DMS153 treated with DMSO at 0.1 percent for 48 hours (cell line): ENCODE measurements at regions not wholly inside any gene's neighbourhood (a gene's known extent, or its start where the extent isn't known, plus 50 kb on each side); places are given as distances from the start of the nearest gene placed in this dataset.

Source experiments
- DNase-seq: peaks from one replicate; lab custom pipeline; 2025; ENCODE audit not compliant: unreplicated experiment; lab: John Stamatoyannopoulos, UW

GRCh38 chr16:35745821-35746248 lies 2286.4 kb downstream of the TP53TG3F start:
- DNase-seq: no peak

DNA sequence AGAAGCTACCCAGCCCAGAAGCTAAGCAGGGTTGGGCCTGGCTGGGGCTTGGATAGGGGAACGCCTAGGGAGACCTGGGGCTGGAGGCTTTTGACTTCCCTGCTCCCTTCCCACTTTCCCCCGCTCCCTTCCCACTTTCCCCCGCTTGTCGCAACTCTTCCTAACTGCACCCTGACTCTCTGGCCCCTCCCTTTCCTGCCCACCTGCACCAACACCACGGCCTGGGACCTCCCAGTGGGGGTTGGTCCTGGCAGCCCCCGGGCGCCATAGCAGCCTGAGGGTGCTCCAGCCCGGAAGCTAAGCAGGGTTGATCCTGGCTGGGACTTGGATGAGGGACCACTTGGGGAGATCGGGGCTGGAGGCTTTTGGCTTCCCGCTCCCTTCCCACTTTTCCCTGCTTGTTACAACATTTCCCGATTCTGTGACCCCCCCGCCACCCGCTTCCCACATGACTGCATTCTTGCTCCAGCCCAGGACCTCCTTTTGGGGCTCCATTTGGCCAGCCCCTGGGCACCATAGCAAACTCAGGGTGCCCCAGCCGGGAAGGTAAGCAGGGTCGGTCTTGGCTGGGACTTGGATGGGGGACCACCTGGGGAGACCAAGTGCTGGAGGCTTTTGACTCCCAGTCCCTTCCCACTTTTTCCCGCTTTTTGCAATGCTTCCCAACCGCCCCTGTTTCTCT lies 2287.0 kb downstream of the TP53TG3F start:
- DNase-seq: no peak

DNA sequence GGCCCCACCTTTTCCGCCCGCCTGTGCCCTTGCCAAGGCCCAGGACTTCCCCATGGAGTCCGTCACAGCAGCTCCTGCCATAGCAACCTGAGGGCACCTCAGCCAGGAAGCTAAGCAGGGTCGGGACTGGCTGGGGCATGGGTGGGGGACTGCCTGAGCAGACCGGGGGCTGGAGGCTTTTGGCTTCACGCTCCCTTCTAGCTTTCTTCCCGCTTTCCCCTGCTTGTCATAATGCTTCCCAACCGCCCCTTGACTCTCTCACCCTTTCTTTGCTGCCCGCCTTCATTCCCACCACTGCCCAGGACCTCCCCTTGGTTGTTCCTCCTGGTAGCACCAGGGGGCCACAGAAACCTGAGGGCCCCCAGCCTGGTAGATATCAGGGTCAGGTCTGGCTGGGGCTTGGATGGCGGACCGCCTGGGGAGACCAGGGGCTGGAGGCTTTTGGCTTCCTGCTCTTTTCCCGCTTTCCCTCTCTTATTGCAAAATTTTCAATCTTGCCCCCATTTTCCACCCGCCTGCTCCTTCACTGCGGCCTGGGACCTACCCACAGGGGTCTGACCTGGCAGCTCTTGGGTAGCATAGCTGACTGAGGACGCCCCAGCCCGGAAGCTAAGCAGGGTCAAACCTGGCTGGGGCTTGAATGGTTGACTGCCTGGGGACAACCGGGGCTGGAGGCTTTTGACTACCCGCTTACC lies 2287.7 kb downstream of the TP53TG3F start:
- DNase-seq: no peak

GRCh38 chr16:35747658-35748455 lies 2288.4 kb downstream of the TP53TG3F start:
- no peak for DNase-seq

DNA sequence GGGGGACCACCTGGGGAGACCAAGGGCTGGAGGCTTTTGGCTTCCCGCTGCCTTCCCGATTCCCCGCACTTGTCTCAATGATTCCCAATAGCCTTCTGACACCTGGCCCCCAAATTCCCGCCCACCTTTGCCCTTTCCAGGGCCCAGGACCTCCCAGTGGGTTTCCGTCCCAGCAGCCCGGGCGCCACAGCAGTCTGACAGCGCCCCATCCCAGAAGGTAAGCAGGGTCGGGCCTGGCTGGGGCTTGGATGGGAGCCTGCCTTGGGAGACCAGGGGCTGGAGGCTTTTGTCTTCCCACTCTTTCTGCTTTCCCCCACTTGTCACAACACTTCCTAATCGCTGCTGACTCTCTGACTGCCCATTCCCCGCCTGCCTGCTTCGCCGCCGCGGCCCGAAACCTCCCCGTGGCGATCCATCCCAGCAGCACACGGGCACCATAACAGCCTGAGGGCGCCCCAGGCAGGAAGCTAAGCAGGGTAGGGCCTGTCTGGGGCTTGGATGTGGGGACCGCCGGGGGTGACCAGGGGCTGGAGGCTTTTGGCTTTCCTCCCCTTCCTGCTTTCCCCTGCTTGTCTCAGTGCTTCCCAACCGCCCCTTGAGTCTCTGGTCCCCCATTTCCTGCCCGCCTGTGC lies 2289.3 kb downstream of the TP53TG3F start:
- DNase-seq: no peak

DNA sequence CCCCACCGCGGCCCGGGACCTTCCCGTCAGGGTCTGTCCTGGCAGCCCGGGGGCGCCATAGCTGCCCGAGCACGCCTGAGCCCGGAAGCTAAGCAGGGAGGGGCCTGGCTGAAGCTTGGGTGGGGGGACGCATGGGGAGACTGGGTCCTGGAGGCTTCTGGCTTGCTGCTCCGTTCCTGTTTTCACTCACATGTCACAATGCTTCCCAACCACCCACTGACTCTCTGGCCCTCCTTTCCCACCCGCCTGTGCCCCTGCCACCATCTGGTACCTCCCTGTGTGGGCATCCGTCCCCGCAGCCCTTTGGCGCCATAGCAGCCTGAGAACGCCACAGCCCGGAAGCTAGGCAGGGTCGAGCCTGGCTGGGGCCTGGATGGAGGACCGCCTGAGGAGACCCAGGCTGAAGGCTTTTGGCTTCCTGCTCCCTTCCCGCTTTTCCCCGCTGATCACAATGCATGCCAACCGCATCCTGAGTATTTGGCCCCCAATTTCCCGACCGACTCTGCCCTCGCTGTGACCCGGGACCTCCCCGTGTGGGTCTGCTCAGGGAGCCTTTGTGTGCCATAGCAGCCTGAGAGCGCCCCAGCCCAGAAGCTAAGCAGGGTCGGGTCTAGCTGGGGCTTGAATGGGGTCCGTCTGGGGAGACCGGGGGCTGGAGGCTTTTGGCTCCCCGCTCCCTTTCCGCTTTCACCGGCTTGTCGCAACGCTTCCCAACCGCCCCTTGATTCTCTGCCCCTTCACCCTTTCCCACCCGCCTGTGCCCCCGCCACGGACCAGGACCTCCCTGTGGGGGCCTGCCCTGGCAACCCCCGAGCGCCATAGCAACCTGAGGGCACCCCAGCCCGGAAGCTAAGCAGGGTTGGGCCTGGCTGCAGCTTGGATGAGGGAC lies 2290.1 kb downstream of the TP53TG3F start:
- DNase-seq: no peak

DNA sequence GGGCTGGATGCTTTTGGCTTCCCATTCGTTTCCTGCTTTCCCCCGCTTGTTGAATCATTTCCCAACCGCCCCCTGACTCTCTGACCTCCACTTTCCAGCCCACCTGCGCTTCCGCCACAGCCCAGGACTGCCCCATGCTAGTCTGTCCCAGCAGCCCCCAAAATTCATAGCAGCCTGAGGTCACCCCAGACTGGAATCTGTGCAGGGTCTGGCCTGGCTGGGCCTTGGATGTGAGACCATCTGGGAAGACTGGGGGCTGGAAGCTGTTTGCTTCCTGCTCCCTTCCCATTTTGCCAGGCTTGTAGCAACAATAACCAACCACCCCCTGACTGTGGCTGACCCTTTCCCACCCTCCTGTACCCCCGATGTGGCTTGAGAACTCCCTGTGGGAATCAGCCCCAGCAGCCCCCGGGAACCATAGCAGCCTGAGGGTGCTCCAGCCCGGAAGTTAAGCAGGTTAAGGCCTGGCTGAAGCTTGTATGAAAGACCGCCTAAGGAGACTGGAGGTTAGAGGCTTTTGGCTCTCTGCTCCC lies 2290.8 kb downstream of the TP53TG3F start:
- no peak for DNase-seq

DNA sequence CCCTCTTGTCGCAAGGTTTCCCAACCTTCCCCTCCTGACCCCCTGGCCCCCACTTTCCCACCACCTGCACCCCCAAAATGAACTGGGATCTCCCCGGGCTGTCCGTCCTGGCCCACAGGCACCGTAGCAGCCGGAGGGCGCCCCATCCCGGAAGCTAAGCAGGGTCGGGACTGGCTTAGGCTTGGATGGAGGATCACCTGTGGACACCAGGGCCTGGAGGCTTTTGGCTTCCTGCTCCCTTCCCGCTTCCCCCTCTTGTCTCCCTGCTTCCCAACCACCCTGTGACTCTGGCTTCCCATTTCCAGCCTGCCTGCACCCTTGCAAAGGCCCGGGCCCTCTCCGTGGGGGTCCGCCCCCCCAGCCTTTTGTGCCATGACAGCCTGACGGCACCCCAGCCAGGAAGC lies 2291.3 kb downstream of the TP53TG3F start:
- no peak for DNase-seq

DNA sequence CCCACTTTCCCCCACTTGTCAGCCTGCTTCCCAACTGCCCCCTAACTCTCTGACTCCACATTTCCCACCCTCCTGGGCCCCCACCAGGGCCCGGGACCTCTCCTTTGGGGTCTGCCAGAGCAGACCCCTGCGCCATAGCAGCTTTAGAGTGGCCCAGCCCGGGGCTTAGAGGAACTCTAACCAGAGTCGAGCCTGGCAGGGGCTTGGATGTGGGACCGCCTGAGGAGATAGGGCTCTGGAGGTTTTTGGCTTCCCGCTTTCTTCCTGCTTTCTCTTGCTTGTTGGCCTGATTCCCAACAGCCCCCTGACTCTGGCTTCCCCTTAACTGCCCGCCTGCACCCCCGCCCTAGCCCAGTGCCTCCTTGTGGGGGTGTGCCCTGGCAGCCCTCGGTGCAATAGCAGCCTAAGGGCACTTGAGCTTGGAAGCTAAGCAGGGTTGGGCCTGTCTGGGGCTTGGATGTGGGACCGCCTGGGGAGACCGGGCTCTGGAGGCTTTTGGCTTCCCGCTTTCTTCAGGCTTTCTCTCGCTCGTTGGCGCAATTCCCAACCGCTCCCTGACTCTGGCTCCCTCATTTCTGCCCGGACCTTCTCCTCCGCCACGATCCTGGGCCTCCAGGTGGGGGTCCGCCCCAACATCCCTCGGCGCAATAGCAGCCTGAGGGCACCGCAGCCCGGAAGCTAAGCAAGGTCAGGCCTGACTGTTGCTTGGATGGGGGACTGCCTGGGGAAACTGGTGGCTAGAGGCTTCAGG lies 2292.0 kb downstream of the TP53TG3F start:
- no peak for DNase-seq

DNA sequence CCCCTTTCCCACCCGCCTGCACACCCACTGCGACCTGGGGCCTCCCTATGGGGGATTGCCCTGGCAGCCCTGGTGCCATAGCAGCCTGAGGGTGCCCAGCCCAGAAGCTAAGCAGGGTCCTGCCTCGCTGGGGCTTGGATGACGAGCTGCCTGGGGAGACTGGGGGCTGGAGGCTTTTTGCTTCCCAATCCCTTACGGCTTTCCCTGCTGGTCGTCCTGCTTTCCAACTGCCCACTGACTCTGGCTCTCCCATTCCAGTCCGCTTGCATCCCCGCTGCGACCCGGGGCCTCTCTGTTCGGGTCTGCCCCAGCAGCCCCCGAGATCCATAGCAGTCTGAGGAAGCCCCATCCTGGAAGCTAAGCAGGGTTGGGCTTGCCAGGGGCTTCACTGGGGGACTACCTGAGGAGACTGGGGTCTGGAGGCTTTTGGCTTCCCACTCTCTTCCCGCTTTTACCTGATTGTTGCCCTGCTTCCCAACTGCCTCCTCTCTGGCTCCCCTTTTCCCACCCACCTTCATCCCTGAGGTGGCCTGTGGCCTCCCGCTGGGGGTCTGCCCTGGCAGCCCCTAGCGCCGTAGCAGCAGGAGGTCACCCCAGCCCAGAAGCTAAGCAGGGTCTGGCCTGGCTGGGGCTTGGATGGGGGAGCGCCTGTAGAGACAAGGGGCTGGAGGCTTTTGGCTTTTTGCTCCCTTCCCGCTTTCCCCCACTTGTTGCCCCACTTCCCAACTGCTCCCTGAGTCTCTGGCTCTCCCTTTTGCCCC lies 2292.8 kb downstream of the TP53TG3F start:
- DNase-seq: no peak

DNA sequence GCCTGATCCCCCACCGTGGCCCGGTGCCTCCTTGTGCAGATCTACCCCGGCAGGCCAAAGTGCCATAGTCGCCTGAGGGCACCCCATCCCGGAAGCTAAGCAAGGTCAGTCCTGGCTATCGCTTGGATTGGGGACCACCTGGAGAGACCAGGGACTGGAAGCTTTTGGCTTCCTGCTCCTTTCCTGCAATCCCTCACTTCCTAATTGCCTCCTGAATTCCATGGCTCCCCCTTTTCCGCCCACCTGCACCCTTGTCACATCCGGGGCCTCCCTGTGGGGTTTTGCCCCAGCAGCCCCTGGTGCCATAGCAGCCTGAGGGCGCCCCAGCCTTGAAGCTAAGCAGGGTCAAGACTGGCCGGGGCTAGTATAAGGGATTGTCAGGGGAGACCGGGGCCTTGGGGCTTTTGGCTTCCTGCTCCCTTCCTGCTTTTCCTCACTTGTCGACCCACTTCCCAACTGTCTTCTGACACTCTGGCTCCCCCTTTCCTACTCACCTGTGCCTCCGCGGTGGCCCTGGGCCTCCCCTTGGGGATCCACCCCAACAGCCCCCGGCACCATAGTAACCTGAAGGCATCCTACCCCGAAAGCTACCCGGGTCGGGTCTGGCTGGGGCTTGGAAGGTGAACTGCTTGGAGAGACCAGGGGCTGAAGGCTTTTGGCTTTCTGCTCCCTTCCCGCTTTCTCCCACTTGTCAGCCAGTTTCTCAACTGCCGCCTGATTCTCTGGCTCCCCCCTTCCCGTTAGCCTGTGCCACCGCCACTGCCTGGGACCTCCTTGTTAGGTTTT lies 2293.6 kb downstream of the TP53TG3F start:
- no peak for DNase-seq

- no peak for DNase-seq
Measured at GRCh38 chr16:35753559-35754390, 2294.4 kb downstream of the TP53TG3F start.

GRCh38 chr16:35754391-35755369 lies 2295.3 kb downstream of the TP53TG3F start:
- DNase-seq: no peak

- DNase-seq: no peak
Measured at GRCh38 chr16:35788381-35788780, 2329.0 kb downstream of the TP53TG3F start.

DNA sequence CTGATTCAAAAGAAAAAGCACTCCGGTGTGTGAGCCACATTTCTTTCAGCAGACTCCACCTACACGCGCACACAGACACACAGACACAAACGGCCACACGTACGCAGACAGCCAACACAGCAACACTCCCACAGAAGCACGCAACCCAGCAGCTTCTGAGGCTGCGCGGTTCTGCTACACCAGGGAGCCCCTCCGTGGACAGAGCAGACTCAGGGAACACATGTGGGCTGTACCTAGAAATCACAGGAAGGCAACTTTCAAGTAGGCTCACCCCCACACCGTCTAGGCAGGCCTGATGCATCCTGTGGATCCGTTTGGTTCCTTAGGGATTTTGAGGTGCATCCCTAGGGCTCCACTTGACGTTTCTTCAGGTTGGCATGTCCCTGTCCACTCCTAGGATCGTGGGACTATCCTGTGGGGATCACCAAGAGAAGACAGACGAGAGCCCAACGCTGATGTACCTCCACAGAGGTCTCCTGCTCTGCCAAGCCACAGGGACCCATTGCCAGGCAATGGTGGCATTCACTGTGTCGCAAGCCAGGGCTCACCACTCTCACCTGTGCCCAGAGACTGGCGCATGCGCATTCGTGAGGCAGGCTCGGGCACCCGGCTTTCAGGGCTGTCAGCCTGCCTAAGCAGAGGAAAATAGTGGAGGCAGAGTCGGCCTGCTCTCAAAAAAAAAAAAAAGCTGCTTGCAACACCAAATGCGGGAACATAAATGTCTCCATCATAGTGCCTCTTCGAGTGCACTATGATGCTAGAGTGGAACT lies 2333.3 kb downstream of the TP53TG3F start:
- DNase-seq: no peak
